ENCODE measurements at regions not wholly inside any gene's neighbourhood (a gene's known extent, or its start where the extent isn't known, plus 50 kb on each side); places are given as distances from the start of the nearest gene placed in this dataset.

DNA sequence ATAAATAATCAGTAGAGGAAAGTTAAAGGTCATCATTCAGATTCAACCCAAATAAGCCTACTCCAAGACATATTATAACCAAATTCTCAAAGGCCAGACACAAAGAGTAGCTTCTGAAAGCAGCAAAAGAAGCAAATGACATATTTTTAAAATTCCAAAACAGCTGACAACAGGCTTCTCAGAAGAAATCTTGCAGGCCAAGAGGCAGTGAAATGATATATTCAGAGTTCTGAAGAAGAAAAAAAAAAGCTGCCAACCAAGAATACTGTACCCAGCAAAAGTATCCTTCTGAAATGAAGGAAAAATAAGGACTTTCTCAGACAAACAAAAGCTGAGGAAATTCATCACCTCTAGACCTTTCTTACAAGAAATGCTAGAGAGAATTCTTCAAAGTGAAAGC is 787.1 kb upstream of the TENM4 start:
- TF ChIP-seq, protein P1, sequence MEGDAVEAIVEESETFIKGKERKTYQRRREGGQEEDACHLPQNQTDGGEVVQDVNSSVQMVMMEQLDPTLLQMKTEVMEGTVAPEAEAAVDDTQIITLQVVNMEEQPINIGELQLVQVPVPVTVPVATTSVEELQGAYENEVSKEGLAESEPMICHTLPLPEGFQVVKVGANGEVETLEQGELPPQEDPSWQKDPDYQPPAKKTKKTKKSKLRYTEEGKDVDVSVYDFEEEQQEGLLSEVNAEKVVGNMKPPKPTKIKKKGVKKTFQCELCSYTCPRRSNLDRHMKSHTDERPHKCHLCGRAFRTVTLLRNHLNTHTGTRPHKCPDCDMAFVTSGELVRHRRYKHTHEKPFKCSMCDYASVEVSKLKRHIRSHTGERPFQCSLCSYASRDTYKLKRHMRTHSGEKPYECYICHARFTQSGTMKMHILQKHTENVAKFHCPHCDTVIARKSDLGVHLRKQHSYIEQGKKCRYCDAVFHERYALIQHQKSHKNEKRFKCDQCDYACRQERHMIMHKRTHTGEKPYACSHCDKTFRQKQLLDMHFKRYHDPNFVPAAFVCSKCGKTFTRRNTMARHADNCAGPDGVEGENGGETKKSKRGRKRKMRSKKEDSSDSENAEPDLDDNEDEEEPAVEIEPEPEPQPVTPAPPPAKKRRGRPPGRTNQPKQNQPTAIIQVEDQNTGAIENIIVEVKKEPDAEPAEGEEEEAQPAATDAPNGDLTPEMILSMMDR (IDR thresholded peaks at IDR 0.05): no peak

DNA sequence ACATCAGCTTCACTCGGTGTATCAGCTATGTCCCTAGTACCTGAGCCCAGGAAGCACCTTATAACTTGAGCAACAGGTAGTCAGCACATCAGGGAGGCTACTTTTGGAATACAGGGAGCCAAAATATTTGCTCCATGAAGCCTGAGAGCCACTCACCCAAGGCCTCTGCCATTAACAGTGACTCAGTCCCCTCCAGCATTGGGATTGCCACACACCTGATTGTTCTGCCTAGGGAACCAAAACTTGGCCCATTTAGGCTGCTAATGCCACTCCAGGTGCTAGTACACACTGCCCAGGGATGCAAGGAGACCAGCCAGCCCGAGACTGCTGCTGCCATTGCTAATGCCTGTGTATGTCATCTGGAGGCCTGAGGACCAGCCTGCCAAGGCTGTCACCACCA is 773.6 kb upstream of the TENM4 start:
- TF ChIP-seq, protein P1 (IDR thresholded peaks at IDR 0.05): no peak

DNA sequence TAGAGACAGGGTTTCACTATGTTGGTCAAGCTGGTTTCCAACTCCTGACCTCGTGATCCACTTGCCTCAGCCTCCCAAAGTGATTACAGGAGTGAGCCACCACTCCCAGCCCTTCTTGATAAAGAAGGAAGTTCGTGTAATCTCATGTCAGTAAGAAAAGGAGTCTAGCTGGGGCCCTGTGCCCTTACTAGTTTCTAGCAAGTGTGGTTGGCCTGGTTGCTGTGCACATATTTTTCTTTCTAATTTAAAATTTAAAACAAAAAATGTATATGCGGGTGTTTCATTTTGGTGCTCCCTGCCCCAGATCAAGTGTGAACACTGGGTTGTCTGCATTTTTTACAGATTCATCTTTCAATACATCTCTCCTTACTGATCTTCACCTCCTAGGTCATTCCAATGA is 770.8 kb upstream of the TENM4 start:
- TF ChIP-seq, protein P1 (IDR thresholded peaks at IDR 0.05): no peak

DNA sequence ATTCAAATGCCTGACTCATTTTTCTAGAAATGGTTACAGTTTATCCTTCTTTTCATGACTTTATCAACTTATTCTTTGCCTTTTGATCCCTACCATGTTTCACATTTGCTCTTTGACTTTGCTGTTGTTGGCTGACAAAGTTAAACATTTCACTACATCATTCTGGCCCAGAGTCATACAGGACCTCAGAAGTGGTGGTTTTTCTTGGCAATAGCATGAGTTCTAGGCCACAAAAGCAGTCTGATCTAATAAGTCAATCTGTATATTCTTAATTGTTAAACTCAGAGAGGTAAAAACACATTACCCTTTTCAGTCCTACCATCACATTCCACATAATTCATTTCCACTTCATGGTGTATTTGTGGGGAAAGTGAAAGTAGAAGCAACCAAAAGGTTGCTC is 763.2 kb upstream of the TENM4 start:
- TF ChIP-seq, protein P1 (IDR thresholded peaks at IDR 0.05): no peak

DNA sequence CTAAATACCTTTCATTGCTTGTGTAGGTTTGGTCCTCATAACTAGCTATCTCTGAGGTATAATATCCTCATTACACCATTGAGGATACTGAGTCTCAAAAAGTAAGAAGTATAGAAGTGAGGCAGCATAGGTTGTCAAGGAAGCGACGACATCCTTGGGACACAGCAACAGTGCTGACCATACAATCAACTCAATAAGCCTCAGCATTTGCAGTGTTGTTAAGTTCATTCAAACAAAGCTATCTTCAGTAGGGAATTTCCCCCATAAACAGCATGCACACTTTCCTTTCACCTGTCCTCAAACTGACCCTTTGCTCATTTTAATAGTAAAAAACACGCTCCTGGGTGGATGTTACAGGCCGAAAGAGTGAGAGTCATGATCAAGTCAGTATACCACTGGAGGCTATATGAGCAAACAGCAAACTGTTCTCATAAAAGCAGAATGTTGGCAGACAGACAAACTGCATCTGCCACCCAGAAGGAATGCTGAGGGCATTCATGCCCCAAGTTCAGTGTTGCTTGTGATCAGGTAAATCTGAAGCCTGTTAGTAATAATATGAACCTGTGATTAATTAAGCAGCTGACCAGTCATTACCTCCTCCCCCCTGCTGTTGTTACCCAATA is 756.2 kb upstream of the TENM4 start:
- TF ChIP-seq, protein P1 (IDR thresholded peaks at IDR 0.05): no peak

DNA sequence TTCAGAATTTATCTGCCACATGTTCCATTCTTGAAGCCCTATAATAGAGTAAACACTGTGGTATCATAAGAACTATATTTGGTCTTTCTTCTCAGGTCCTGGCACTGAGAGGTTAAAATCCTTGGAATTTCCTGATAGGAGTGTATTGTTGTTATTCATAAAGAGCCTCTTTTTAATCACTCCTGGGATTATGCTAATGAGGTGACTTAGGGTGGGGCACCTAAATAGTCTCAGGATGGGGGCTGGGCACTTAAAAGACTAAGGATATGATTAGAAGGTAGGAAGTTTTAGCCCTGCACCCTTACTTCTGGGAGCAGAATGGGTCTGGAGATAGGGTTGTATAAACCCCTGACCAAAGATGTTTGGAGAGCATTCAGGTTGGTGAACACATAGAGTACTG is 755.2 kb upstream of the TENM4 start:
- TF ChIP-seq, protein P1 (IDR thresholded peaks at IDR 0.05): no peak

DNA sequence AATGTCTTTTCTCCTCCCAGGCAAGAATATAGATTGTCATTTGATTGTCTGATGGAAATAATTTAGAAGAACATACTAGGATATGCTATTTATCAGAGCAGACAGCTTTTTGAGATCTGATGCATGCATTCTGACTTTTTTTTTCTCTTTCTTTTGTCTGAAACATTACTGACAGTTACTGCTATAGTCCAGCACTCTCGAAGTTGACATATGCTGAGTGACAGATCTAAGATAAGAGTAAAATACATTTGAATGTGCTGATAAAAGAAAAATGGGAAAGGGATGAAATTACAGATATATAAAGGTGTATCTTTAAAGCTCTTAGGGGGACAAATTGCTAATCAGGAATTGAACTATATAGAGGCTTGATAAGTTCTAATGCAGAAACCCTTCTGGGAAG is 753.8 kb upstream of the TENM4 start:
- TF ChIP-seq, protein P1 (IDR thresholded peaks at IDR 0.05): no peak

DNA sequence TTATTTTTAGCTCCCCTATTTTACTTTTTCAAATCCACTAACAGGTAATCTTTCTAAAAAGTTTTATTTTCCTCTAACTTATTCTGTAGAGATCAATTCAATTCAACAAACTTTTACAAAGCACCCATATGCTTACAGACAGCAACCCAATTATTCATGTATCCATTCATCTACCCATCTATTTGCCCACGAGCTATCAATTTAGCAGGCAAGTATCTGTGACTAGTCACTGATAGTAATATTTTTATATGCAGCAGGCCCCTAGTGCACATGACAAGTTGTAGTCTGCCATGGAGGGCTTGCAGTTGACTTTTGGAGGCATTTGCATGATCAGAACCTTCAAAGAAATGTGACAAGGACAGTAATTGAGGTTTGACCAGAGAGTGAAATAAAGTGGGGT is 753.2 kb upstream of the TENM4 start:
- TF ChIP-seq, protein P1 (IDR thresholded peaks at IDR 0.05): no peak
